HEK293T (cell line): ENCODE measurements at regions not wholly inside any gene's neighbourhood (a gene's known extent, or its start where the extent isn't known, plus 50 kb on each side); places are given as distances from the start of the nearest gene placed in this dataset.

Source experiments
- BHLHE40 ChIP-seq: fragments of 450-650 bp; IDR thresholded peaks from 2 replicates; pipeline ENCODE4 v1.6.1; 2016; ENCODE audit warnings: mild to moderate bottlenecking, moderate library complexity, borderline replicate concordance
- CTBP1 ChIP-seq: fragments of 450-650 bp; IDR thresholded peaks from 2 replicates; pipeline ENCODE4 v1.6.1; 2016; ENCODE audit warnings: borderline replicate concordance
- ELF4 ChIP-seq: fragments of 450-650 bp; IDR thresholded peaks from 2 replicates; pipeline ENCODE4 v1.6.1; 2017; ENCODE audit warnings: antibody characterized with exemption
- FOXA1 ChIP-seq: fragments of 450-650 bp; IDR thresholded peaks from 2 replicates; pipeline ENCODE4 v1.6.1; 2016; ENCODE audit warnings: mild to moderate bottlenecking
- FOXM1 ChIP-seq: fragments of 450-650 bp; IDR thresholded peaks from 2 replicates; pipeline ENCODE4 v1.6.1; 2017; ENCODE audit warnings: mild to moderate bottlenecking, borderline replicate concordance
- LEF1 ChIP-seq: fragments of 450-650 bp; IDR thresholded peaks from 2 replicates; pipeline ENCODE4 v1.6.1; 2017; ENCODE audit warnings: mild to moderate bottlenecking, borderline replicate concordance
- NFRKB ChIP-seq: fragments of 450-650 bp; IDR thresholded peaks from 2 replicates; pipeline ENCODE4 v1.6.1; 2016; ENCODE audit warnings: mild to moderate bottlenecking, moderate library complexity
- PKNOX1 ChIP-seq: fragments of 450-650 bp; IDR thresholded peaks from 2 replicates; pipeline ENCODE4 v1.6.1; 2016
- SP1 ChIP-seq: fragments of 450-650 bp; IDR thresholded peaks from 2 replicates; pipeline ENCODE4 v1.6.1; 2017
- SUZ12 ChIP-seq: fragments of 450-650 bp; IDR thresholded peaks from 2 replicates; pipeline ENCODE4 v1.6.1; 2016; ENCODE audit warnings: mild to moderate bottlenecking
- ZNF384 ChIP-seq: fragments of 450-650 bp; IDR thresholded peaks from 2 replicates; pipeline ENCODE4 v1.6.1; 2016

GRCh38 chr12:67472539-67472938 lies 176.0 kb upstream of the DYRK2 start:
- no peak for TF ChIP-seq ELF4
- no peak for TF ChIP-seq CTBP1
- TF ChIP-seq SUZ12, result no peak
- no peak for TF ChIP-seq FOXA1
- no peak for TF ChIP-seq ZNF384
- no peak for TF ChIP-seq BHLHE40
- TF ChIP-seq PKNOX1, result no peak
- no peak for TF ChIP-seq LEF1
- no peak for TF ChIP-seq NFRKB
- no peak for TF ChIP-seq SP1
- no peak for TF ChIP-seq FOXM1
